ENCODE measurements at regions not wholly inside any gene's neighbourhood (a gene's known extent, or its start where the extent isn't known, plus 50 kb on each side); places are given as distances from the start of the nearest gene placed in this dataset.

DNA sequence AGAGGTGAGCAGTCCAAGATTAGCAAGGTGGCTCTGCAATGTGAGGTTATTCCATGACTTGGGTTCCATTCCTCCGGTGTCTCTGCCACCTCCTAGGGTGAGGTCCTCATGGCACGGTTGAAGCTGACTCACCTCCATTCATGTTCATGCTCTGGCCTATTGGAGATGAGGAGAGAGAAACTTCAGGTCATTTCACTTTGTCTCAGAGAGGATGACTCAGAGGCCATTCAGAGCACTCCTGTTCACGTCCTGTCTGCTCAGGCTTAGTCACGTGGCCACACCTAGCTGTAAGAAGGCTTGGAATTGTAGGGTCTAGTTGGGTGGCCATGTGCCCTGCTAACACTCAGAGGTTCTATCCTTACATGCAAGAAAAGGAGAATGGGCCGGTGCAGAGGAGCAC is 67.5 kb upstream of the MBOAT2 start:
- WGBS (ENCODE audit: insufficient coverage, insufficient replicate concordance, low lambda C conversion rate, missing lambda C conversion rate) = 23% methylated on average over 5 of the region's 5 CpGs
- H3K27me3 ChIP-seq (replicated peaks in 1 of 2; ENCODE audit: control insufficient read depth in 2 of 2, insufficient read depth in 2 of 2, low read length in 1 of 2) = no peaks in the 10 kb centered on the region

DNA sequence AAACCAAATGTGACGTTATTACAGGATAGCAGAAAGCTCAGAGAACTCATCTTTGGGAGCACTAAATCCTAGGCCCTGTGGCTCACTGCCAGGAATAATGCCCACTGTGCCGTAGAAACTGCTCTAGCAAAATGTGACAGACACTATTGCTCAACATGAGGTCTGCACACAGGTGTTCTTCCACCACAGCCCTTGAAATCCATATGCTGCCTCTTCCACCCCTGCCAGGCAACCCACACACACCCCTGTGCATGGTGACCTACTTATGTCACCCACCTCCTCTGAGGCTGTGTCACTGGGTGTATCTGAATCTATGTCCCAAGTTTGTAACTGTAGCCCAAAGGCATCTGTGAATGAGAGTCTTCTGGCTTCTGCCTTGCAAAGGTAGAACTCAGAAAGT is 66.1 kb upstream of the MBOAT2 start:
- ChIA-PET RAD21 (ENCODE audit: unreplicated experiment) (no interaction called here), POLR2A (no interaction called here), SMC1A (ENCODE audit: uncharacterized antibody, unreplicated experiment) (interaction anchor here (1.1 kb wide), 1 partner anchor 23 kb away, joined by 3 read pairs; no protein-coding TSS in a partner anchor), CTCF (no interaction called here)
- ATAC-seq (no peak), DNase-seq (ENCODE audit: low read depth, low spot score) (no peak), FAIRE-seq (no peak)
- H3K36me3 ChIP-seq (ENCODE audit: control insufficient read depth in 2 of 2, insufficient read depth in 2 of 2, low read length in 1 of 2) = no peaks in the 10 kb centered on the region
- in situ Hi-C loops (cut with MboI) (no loop called here), intact Hi-C loops (cut with micrococcal nuclease; ENCODE audit: unreplicated experiment) (no loop called here)
- no peaks in the 10 kb centered on the region for H4K20me1 ChIP-seq (ENCODE audit: control insufficient read depth, insufficient read depth)
- no peak overlapping the region for H2AFZ ChIP-seq (ENCODE audit: control insufficient read depth, low read depth, low read length)
- no peak overlapping the region for H3K4me3 ChIP-seq
- no peaks in the 10 kb centered on the region for H3K4me1 ChIP-seq (ENCODE audit: control insufficient read depth, insufficient read depth, low read length)
- BruUV-seq (replicated peaks) = no TSS peak
- H3K27ac ChIP-seq (ENCODE audit: control insufficient read depth, insufficient read depth) = no peak overlapping the region
- H3K9ac ChIP-seq (ENCODE audit: control insufficient read depth, insufficient read depth, low read length) = no peak overlapping the region
- H3K4me2 ChIP-seq (ENCODE audit: control insufficient read depth, insufficient read depth) = no peak overlapping the region
- no peak for TF ChIP-seq NBN (IDR thresholded peaks at IDR 0.05)
- no peaks in the 10 kb centered on the region for H3K27me3 ChIP-seq (replicated peaks in 1 of 2; ENCODE audit: control insufficient read depth in 2 of 2, insufficient read depth in 2 of 2, low read length in 1 of 2)
- H3K79me2 ChIP-seq (ENCODE audit: control insufficient read depth, insufficient read depth, low read length) = no peaks in the 10 kb centered on the region
- 49% methylated on average over 2 of the region's 2 CpGs for WGBS (ENCODE audit: insufficient coverage, insufficient replicate concordance, low lambda C conversion rate, missing lambda C conversion rate)
- peaks cover 4% of the 10 kb centered on the region; the same call in 2 of the 3 replicates for H3K9me3 ChIP-seq (replicated peaks; ENCODE audit: control insufficient read depth, insufficient read depth, low read length)

More for the DNA sequence above, 67.5 kb upstream of the MBOAT2 start:
- SMC1A ChIA-PET (ENCODE audit: uncharacterized antibody, unreplicated experiment) = no interaction called here
- no peaks in the 10 kb centered on the region for H4K20me1 ChIP-seq (ENCODE audit: control insufficient read depth, insufficient read depth)
- H3K9me3 ChIP-seq (replicated peaks; ENCODE audit: control insufficient read depth, insufficient read depth, low read length) = peaks cover 4% of the 10 kb centered on the region; the same call in 2 of the 3 replicates
- no peak overlapping the region for H3K27ac ChIP-seq (ENCODE audit: control insufficient read depth, insufficient read depth)
- DNase-seq (ENCODE audit: low read depth, low spot score) = no peak
- CTCF ChIA-PET = no interaction called here
- H3K36me3 ChIP-seq (ENCODE audit: control insufficient read depth in 2 of 2, insufficient read depth in 2 of 2, low read length in 1 of 2) = no peaks in the 10 kb centered on the region
- ATAC-seq = peak; percentile 61
- no peaks in the 10 kb centered on the region for H3K79me2 ChIP-seq (ENCODE audit: control insufficient read depth, insufficient read depth, low read length)
- no peaks in the 10 kb centered on the region for H3K4me1 ChIP-seq (ENCODE audit: control insufficient read depth, insufficient read depth, low read length)
- in situ Hi-C loops (cut with MboI) (no loop called here), intact Hi-C loops (cut with micrococcal nuclease; ENCODE audit: unreplicated experiment) (no loop called here)
- RAD21 ChIA-PET (ENCODE audit: unreplicated experiment) = interaction anchor here (0.6 kb wide), 2 partner anchors 21 to 257 kb away, joined by 3 read pairs; no protein-coding TSS in a partner anchor
- H3K9ac ChIP-seq (ENCODE audit: control insufficient read depth, insufficient read depth, low read length) = no peak overlapping the region
- H3K4me2 ChIP-seq (ENCODE audit: control insufficient read depth, insufficient read depth) = no peak overlapping the region
- BruUV-seq (replicated peaks) = no TSS peak
- no peak overlapping the region for H3K4me3 ChIP-seq
- no peak for TF ChIP-seq CBX3 (IDR thresholded peaks at IDR 0.05; ENCODE audit: borderline replicate concordance, low read depth)
- TF ChIP-seq, protein P1, sequence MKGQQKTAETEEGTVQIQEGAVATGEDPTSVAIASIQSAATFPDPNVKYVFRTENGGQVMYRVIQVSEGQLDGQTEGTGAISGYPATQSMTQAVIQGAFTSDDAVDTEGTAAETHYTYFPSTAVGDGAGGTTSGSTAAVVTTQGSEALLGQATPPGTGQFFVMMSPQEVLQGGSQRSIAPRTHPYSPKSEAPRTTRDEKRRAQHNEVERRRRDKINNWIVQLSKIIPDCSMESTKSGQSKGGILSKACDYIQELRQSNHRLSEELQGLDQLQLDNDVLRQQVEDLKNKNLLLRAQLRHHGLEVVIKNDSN (IDR thresholded peaks at IDR 0.05; ENCODE audit: borderline replicate concordance, extremely low read length, insufficient read depth, low read depth, low read length) = peak; percentile 15
- no peak for TF ChIP-seq MEF2B (IDR thresholded peaks at IDR 0.05; ENCODE audit: partially characterized antibody, poor library complexity, severe bottlenecking)
- no peak for TF ChIP-seq ZSCAN29 (IDR thresholded peaks at IDR 0.05)
- H2AFZ ChIP-seq (ENCODE audit: control insufficient read depth, low read depth, low read length) = no peak overlapping the region
- FAIRE-seq = no peak
- POLR2A ChIA-PET = interaction anchor here (0.6 to 0.7 kb wide), 2 partner anchors 16 to 1059 kb away, joined by 3 to 4 read pairs; no protein-coding TSS in a partner anchor
